ENCODE measurements at regions not wholly inside any gene's neighbourhood (a gene's known extent, or its start where the extent isn't known, plus 50 kb on each side); places are given as distances from the start of the nearest gene placed in this dataset.

GRCh38 chr3:78174821-78175220, 1134.9 kb downstream of the ROBO2 start:
- TF ChIP-seq CTCF (IDR thresholded peaks at IDR 0.05) (no peak), POLR2A (IDR thresholded peaks at IDR 0.05) (no peak)
